Panc1 (cell line): ENCODE measurements at regions not wholly inside any gene's neighbourhood (a gene's known extent, or its start where the extent isn't known, plus 50 kb on each side); places are given as distances from the start of the nearest gene placed in this dataset.

ENCODE experiments used
- ATAC-seq: fragments of 200-7000 bp; cut with Tn5 transposase; 2 replicates; pipeline ENCODE4 v1.9.1; 2020; ENCODE audit warnings: mild to moderate bottlenecking, moderate library complexity
- BruUV-seq: library from RNA; stranded (reverse); fragments of 400-500 nt; replicated peaks from 2 replicates; lab custom pipeline; 2021; lab: Mats Ljungman, UMichigan
- CTCF ChIA-PET: fragments of 300-600 bp; sonication (Branson Sonifier 250); formaldehyde crosslinking; loops from one replicate; lab custom pipeline; 2022; ENCODE audit warnings: antibody characterized with exemption; lab: Charles Lee
- POLR2A ChIA-PET: fragments of 300-600 bp; sonication (Branson Sonifier 250); formaldehyde crosslinking; loops from one replicate; lab custom pipeline; 2022; ENCODE audit warnings: antibody characterized with exemption; lab: Charles Lee
- DNase-seq: peaks from one replicate; pipeline ENCODE4 v3.0.0-alpha.2; 2010; ENCODE audit warnings: low read depth, low spot score
- H3K27ac ChIP-seq: 2 replicates; pipeline ENCODE4 v1.5.1; 2011; ENCODE audit warnings: mild to moderate bottlenecking, low read length, inconsistent platforms
- H3K27me3 ChIP-seq: fragments of 200-500 bp; sonication (Bioruptor generic); 2 replicates; pipeline ENCODE4 v1.6.0; 2014; ENCODE audit warnings: low read length, inconsistent platforms; ENCODE audit not compliant: control insufficient read depth, insufficient read depth
- H3K36me3 ChIP-seq: fragments of 200-500 bp; sonication (Bioruptor generic); 2 replicates; pipeline ENCODE4 v1.5.1; 2014; ENCODE audit warnings: inconsistent platforms, mild to moderate bottlenecking, low read length, moderate library complexity; ENCODE audit not compliant: control insufficient read depth, insufficient read depth
- H3K4me1 ChIP-seq: 2 replicates; pipeline ENCODE4 v1.5.1; 2011; ENCODE audit warnings: inconsistent platforms, mild to moderate bottlenecking, low read length, moderate library complexity; ENCODE audit not compliant: control insufficient read depth, insufficient read depth
- H3K4me3 ChIP-seq, 2 experiments: 2 replicates each; pipeline ENCODE4 v1.5.1; 2011 to 2012; ENCODE audit warnings: low read depth in 2 of 2, low read length in 2 of 2, mild to moderate bottlenecking in 2 of 2, inconsistent platforms in 1 of 2, moderate library complexity in 1 of 2
- H3K9me3 ChIP-seq: fragments of 200-500 bp; sonication (Bioruptor generic); 2 replicates; pipeline ENCODE4 v1.5.1; 2014; ENCODE audit warnings: low read depth, mild to moderate bottlenecking, inconsistent platforms, low read length, moderate library complexity; ENCODE audit not compliant: control insufficient read depth, insufficient read depth
- CTCF ChIP-seq: fragments of 450-650 bp; IDR thresholded peaks from 2 replicates; pipeline ENCODE4 v1.5.1; 2017; ENCODE audit warnings: mild to moderate bottlenecking
- POLR2AphosphoS5 ChIP-seq: IDR thresholded peaks from 2 replicates; pipeline ENCODE4 v1.6.1; 2012; ENCODE audit warnings: mild to moderate bottlenecking, low read depth, low read length, moderate library complexity
- REST ChIP-seq, 2 experiments: IDR thresholded peaks; 2 replicates each; pipeline ENCODE4 v1.6.1; 2011 to 2012; ENCODE audit warnings: low read depth in 2 of 2, control low read depth in 1 of 2, low read length in 1 of 2, mild to moderate bottlenecking in 1 of 2, moderate library complexity in 1 of 2; ENCODE audit not compliant: insufficient read depth in 1 of 2
- SIN3A ChIP-seq: IDR thresholded peaks from 2 replicates; pipeline ENCODE4 v1.6.1; 2012; ENCODE audit warnings: low read depth, mild to moderate bottlenecking, low read length, moderate library complexity, borderline replicate concordance; ENCODE audit not compliant: insufficient read depth
- TCF7L2 ChIP-seq: IDR thresholded peaks from 2 replicates; pipeline ENCODE4 v1.6.1; 2011; ENCODE audit warnings: mild to moderate bottlenecking, low read depth, low read length, inconsistent platforms
- in situ Hi-C: cut with HindIII; loops from 2 replicates; pipeline ENCODE4 v1.10.0; 2016; ENCODE audit warnings: low sequenced_read_pairs, low pct_unique_long_range_greater_than_20kb
- intact Hi-C: fragments of 100-400 bp; cut with micrococcal nuclease; formaldehyde crosslinking; loops from one replicate; pipeline ENCODE4 v1.10.0; 2022; ENCODE audit not compliant: unreplicated experiment

- POLR2A ChIA-PET = no interaction called here
- Histone ChIP-seq H3K4me1 (no peaks in the 10 kb centered on the region), H3K27me3 (no peaks in the 10 kb centered on the region), H3K9me3 (peaks cover 4% of the 10 kb centered on the region; the same call in 1 of the 2 replicates), H3K27ac (no peak overlapping the region), H3K36me3 (no peaks in the 10 kb centered on the region), H3K4me3 (no peak overlapping the region)
- BruUV-seq = no TSS peak
- intact Hi-C loops = no loop called here
- CTCF ChIA-PET = no interaction called here
- in situ Hi-C loops = no loop called here
- no peak for TF ChIP-seq TCF7L2
- no peak for DNase-seq
- ATAC-seq = no peak
Measured at GRCh38 chr11:97890466-97890865, 1130.3 kb upstream of the CNTN5 start.

- in situ Hi-C loops (no loop called here), intact Hi-C loops (no loop called here)
- no peaks in the 10 kb centered on the region for H3K4me1 ChIP-seq
- CTCF ChIA-PET = no interaction called here
- H3K4me3 ChIP-seq = no peak overlapping the region
- no peaks in the 10 kb centered on the region for H3K36me3 ChIP-seq
- no TSS peak for BruUV-seq
- no peak for ATAC-seq
- POLR2A ChIA-PET = no interaction called here
- no peak for TF ChIP-seq POLR2AphosphoS5
- no peak for TF ChIP-seq SIN3A
- TF ChIP-seq CTCF = no peak
- no peak for TF ChIP-seq REST (IDR thresholded peaks at IDR 0.05; ENCODE audit: insufficient read depth in 1 of 2, low read depth in 2 of 2, low read length in 1 of 2)
- no peak for TF ChIP-seq TCF7L2
- H3K27ac ChIP-seq = no peak overlapping the region
- no peak for DNase-seq
- no peaks in the 10 kb centered on the region for H3K27me3 ChIP-seq
- peaks cover 4% of the 10 kb centered on the region; the same call in 1 of the 2 replicates for H3K9me3 ChIP-seq
Measured at GRCh38 chr11:97893612-97894011, 1127.1 kb upstream of the CNTN5 start.

GRCh38 chr11:97894978-97895377, 1125.8 kb upstream of the CNTN5 start:
- Histone ChIP-seq H3K4me3 (no peak overlapping the region), H3K36me3 (no peaks in the 10 kb centered on the region), H3K27ac (no peak overlapping the region), H3K9me3 (peaks cover 4% of the 10 kb centered on the region; the same call in 1 of the 2 replicates), H3K4me1 (no peaks in the 10 kb centered on the region), H3K27me3 (no peaks in the 10 kb centered on the region)
- DNase-seq (no peak), ATAC-seq (no peak)
- BruUV-seq = no TSS peak
- in situ Hi-C loops = no loop called here
- CTCF ChIA-PET = no interaction called here
- TF ChIP-seq REST (IDR thresholded peaks at IDR 0.05; ENCODE audit: insufficient read depth in 1 of 2, low read depth in 2 of 2, low read length in 1 of 2) = no peak
- TF ChIP-seq CTCF = no peak
- no peak for TF ChIP-seq POLR2AphosphoS5
- TF ChIP-seq TCF7L2 = no peak
- TF ChIP-seq SIN3A = no peak
- intact Hi-C loops = no loop called here
- POLR2A ChIA-PET = no interaction called here
